D721Med (cell line): ENCODE measurements at regions not wholly inside any gene's neighbourhood (a gene's known extent, or its start where the extent isn't known, plus 50 kb on each side); places are given as distances from the start of the nearest gene placed in this dataset.

Experiments
- DNase-seq: peaks from one replicate; pipeline ENCODE4 v3.0.0; 2011; ENCODE audit warnings: low spot score; ENCODE audit not compliant: insufficient read length
- FAIRE-seq: peaks from 2 replicates; lab custom pipeline; 2011; peaks lifted over from hg19 to GRCh38; lab: Jason Lieb, UNC
- TF ChIP-seq, protein P1 (sequence below): IDR thresholded peaks from 2 replicates; pipeline ENCODE4 v1.5.1; 2012; ENCODE audit warnings: mild to moderate bottlenecking, control low read depth; ENCODE audit not compliant: insufficient read depth; ENCODE audit errors: missing control alignments

DNA sequence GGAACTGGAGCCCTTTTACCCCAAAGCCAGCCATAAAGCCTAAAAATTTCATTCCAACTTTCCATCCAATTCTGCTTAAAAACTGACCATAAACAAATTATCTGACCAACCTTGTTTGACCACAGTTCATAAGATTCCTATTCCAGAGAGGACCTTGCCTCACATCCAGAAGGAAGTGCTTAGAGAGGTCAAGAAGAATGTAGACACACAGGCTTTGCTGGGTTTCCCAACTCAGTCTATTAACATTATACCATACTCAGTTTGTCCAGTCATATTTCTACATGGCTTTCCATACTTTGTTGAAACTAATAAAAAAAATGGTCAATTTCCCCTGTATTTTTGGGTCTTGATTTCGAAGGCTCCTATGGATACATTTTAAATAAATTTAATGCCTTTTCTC, 1522.5 kb downstream of the ARAP2 start:
- TF ChIP-seq, protein P1, sequence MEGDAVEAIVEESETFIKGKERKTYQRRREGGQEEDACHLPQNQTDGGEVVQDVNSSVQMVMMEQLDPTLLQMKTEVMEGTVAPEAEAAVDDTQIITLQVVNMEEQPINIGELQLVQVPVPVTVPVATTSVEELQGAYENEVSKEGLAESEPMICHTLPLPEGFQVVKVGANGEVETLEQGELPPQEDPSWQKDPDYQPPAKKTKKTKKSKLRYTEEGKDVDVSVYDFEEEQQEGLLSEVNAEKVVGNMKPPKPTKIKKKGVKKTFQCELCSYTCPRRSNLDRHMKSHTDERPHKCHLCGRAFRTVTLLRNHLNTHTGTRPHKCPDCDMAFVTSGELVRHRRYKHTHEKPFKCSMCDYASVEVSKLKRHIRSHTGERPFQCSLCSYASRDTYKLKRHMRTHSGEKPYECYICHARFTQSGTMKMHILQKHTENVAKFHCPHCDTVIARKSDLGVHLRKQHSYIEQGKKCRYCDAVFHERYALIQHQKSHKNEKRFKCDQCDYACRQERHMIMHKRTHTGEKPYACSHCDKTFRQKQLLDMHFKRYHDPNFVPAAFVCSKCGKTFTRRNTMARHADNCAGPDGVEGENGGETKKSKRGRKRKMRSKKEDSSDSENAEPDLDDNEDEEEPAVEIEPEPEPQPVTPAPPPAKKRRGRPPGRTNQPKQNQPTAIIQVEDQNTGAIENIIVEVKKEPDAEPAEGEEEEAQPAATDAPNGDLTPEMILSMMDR = no peak
- DNase-seq = no peak
- no peak for FAIRE-seq

DNA sequence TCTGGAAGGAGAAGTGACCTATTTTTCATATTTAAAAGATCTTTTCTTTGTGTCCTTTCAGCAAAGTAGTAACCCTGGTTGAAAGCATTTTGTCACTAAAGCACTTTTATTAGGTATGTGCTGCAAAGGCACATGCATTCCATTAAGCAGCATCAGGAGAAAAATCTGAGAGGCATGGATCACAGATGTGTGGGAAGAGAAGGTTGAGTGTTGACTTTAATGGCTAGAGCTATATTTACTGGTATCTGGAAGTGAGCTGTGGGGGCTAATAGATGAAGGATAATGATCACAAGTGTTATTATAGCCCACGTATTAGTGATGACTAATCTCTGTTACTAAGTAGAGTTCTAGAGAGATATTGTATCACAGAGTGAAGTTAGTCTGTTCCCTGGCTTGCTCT, 1520.7 kb downstream of the ARAP2 start:
- FAIRE-seq = no peak
- TF ChIP-seq, protein P1 = no peak
- no peak for DNase-seq

DNA sequence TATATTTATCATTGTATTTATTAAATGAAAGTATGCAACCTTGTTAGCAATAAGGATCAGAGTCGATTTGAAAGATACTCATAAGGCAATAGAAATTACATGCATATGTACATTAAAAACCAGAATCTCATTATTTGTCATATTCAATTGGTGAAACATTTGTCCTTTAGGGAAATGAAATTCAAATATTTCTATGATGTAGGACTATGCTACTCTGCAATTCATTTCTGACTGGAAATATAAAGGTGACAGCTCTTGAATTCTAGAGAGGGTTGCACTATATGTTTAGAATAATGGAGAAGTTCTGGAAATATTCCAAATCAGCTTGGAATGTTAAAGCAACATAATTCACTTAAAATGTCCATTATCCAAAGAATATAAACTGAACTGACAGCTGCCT, 1519.8 kb downstream of the ARAP2 start:
- TF ChIP-seq, protein P1 = no peak
- FAIRE-seq = no peak
- DNase-seq = no peak

DNA sequence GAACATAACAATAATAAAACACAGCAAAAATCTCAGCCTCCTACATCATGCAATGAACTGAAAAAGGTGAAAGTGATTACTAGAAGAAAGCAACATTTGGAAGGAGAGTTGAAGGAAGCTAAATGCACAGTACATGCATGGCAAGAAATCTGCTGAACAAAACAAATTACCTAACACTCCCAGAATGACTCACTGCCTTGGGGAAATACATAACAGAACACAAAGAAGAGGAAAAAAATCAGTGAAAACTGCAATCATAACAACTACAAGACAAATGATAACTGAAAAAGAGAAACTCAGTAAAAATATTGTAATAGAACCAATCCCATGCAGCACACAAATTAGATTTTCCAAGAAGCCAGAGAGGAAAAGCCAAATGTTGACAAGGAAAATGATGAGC, 1513.2 kb downstream of the ARAP2 start:
- DNase-seq = no peak
- TF ChIP-seq, protein P1 = no peak
- FAIRE-seq = no peak

DNA sequence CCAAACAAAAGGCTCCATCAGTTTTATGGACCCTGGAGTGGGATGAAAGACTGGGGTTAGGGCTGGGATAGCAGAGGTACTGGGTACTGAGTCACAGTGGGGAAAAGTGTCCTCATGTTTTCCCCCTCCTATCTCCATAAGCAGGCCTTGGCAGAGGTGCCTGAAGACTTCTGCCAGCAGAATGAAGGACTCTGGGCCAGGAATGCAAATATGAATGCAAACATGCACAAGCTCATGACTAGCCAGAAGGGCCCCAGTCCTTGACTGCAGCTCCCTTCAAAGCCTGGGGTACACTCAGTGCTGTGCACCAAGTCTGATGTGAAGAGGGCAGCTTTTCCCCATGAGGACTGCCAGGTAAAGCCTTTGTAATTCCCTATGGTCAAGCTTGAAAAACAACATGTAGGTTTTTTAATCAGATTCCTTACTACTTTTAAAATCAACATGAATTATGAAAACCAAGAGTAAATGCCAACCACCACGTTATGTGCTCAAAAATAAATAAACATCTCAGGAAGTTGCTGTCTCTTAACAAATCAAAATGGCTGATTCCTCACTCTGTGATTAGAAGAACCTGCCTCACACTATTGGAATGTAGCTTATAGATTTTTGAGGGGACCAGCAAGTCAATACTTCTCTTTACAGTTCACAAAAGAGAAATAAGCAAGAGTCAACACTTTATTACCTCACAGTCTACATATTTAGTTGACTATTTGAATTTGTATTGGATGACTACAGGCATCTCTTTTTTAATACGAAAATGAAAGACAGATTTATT, 1512.0 kb downstream of the ARAP2 start:
- FAIRE-seq (no peak), DNase-seq (no peak)
- TF ChIP-seq, protein P1 = no peak

DNA sequence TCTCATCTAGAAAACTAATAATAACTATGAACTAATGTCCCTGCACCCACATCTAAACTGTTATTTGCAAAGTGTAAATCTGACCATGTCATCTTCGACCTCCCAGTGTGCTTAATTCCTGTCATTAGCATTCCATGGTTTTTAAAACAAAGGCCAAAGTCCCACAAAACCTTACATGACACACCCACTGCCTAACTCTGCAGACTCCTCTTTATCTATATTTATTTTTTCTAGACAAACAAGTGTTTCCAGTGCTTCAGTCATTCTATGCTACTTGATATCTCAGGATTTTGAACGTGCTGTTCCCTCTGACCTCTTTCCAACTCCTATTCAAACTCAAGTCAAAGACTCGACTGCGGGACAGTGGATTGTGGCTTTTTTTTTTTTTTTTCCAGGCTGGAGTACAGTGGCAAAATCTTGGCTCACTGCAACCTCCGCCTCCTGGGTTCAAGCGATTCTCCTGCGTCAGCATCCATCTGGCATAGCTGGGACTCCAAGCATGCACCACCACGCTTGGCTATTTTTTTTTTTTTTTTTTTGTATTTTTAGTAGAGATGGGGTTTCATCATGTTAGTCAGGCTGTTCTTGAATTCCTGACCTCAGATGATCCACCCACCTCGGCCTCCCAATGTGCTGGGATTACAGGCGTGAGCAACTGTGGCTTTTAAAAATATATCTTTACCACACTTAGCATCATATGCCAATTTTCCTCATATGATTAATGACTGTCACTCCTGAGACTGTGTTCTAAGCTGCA, 1511.0 kb downstream of the ARAP2 start:
- TF ChIP-seq, protein P1 = no peak
- FAIRE-seq (no peak), DNase-seq (no peak)

DNA sequence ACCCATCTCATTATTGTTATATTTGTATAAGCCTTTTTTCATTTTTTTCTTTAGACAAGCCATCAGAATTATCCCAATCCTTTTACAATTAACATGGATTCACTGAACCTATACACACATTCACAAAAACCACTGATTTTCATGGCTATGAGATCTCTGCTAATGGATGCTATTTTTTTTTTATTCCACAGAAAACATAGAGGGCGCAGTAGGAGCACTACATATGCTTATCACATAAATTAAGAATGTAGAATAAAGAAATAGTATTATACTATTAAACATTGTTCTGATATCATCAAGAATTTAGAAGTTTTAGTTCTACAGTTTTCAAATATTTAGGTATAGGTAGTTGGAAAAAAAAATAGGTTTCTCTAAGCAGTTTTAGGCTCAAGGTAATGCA, 1477.4 kb downstream of the ARAP2 start:
- no peak for DNase-seq
- no peak for FAIRE-seq
- TF ChIP-seq, protein P1 = peak; percentile 21
